ACC112 (cell line): ENCODE measurements at regions not wholly inside any gene's neighbourhood (a gene's known extent, or its start where the extent isn't known, plus 50 kb on each side); places are given as distances from the start of the nearest gene placed in this dataset.

Experiments
- H2AFZ ChIP-seq: fragments of 200-600 bp; sonication (generic); one replicate; pipeline ENCODE4 v1.6.0; 2017; ENCODE audit warnings: antibody characterized with exemption, low read length; ENCODE audit not compliant: unreplicated experiment
- H3K27ac ChIP-seq: fragments of 200-600 bp; sonication (generic); 2 replicates; pipeline ENCODE4 v1.5.1; 2014; ENCODE audit warnings: low read depth, mild to moderate bottlenecking, antibody characterized with exemption, low read length, moderate library complexity
- H3K27me3 ChIP-seq: fragments of 200-600 bp; sonication (generic); 2 replicates; pipeline ENCODE4 v1.6.1; 2014; ENCODE audit warnings: mild to moderate bottlenecking, antibody characterized with exemption, low read length, moderate library complexity, mixed read lengths; ENCODE audit not compliant: insufficient read depth
- H3K36me3 ChIP-seq: fragments of 200-600 bp; sonication (generic); 2 replicates; pipeline ENCODE4 v1.6.1; 2016; ENCODE audit warnings: mild to moderate bottlenecking, antibody characterized with exemption, low read length, moderate library complexity, mixed read lengths; ENCODE audit not compliant: insufficient read depth
- H3K4me1 ChIP-seq: fragments of 200-600 bp; sonication (generic); one replicate; pipeline ENCODE4 v1.6.1; 2016; ENCODE audit warnings: low read length, mixed read lengths; ENCODE audit not compliant: insufficient read depth, unreplicated experiment, control insufficient read depth
- H3K4me3 ChIP-seq: fragments of 200-600 bp; sonication (generic); 2 replicates; pipeline ENCODE4 v1.5.1; 2014; ENCODE audit warnings: mild to moderate bottlenecking, low read depth, low read length
- H3K79me2 ChIP-seq: fragments of 200-600 bp; sonication (generic); one replicate; pipeline ENCODE4 v1.6.0; 2016; ENCODE audit warnings: low read length; ENCODE audit not compliant: control insufficient read depth, unreplicated experiment, insufficient read depth

DNA sequence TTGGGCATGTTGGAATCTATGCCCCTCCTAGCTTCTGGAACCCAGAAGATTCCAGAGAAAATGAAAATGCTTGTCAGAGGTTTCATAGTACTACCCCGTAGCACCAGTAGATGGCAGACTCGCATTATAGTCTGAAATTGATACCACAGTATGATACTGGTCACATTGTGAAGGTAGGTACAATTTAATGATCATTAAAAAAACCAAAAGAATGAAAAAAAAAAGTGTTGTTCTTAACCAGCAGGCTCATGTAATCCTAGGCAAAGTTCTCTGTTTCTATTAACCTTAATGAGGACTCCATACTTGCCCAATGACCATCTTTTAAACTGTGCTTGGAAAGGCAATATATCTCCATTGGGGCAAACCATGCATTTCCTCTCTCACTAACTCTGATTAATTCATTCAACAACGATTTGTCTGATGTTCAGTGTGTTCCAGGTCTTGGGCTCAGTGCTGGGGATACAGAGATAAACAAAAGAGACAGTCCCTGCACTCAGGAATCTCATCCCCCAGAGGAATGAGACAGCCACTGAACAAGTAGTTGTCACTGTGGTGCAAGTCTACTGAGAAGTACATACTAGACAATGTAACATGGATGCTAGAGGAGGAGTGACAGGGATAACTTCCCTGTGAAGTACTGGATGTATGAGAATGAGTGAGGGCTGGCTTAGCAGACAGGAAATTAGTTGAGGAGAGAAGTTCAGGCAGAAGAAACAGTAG is 223.5 kb upstream of the PHYHIPL start:
- peak overlapping the region; percentile 8; the same call in 1 of the 2 replicates for H3K4me3 ChIP-seq
- H3K27me3 ChIP-seq: no peaks in the 10 kb centered on the region
- no peaks in the 10 kb centered on the region for H3K79me2 ChIP-seq
- H3K36me3 ChIP-seq: no peaks in the 10 kb centered on the region
- H3K27ac ChIP-seq: no peak overlapping the region
- H3K4me1 ChIP-seq: peaks cover 30% of the 10 kb centered on the region
- H2AFZ ChIP-seq: peak overlapping the region; percentile 40

GRCh38 chr10:58954178-58954577 is 222.3 kb upstream of the PHYHIPL start:
- peaks cover 30% of the 10 kb centered on the region for H3K4me1 ChIP-seq
- no peak overlapping the region for H3K4me3 ChIP-seq
- H3K27ac ChIP-seq: no peak overlapping the region
- H3K36me3 ChIP-seq: no peaks in the 10 kb centered on the region
- no peaks in the 10 kb centered on the region for H3K79me2 ChIP-seq
- H2AFZ ChIP-seq: no peak overlapping the region
- H3K27me3 ChIP-seq: no peaks in the 10 kb centered on the region

DNA sequence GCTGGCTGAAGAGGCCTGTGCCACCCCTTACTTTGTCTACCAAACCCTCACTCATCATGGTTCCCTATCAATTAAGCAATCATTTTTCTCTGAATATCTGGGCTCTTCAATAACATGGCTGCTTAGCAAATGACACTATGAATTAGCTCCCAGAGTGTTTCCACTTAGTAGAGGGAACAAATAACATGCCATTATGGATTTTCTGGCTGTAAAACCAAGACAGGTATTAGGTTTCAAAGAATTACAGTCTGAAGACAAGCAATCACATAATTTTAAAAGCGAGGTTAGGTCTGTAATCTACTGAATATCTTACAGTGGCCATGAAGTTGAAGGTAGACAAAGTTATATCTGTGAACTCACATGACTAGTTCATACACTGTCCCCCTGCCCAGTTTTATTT is 220.8 kb upstream of the PHYHIPL start:
- no peaks in the 10 kb centered on the region for H3K79me2 ChIP-seq
- H2AFZ ChIP-seq: no peak overlapping the region
- H3K4me1 ChIP-seq: peaks cover 25% of the 10 kb centered on the region

GRCh38 chr10:58956926-58957325 is 219.5 kb upstream of the PHYHIPL start:
- Histone ChIP-seq H3K36me3 (no peaks in the 10 kb centered on the region), H3K27me3 (no peaks in the 10 kb centered on the region), H3K4me1 (peaks cover 16% of the 10 kb centered on the region), H2AFZ (no peak overlapping the region), H3K79me2 (no peaks in the 10 kb centered on the region), H3K27ac (no peak overlapping the region), H3K4me3 (no peak overlapping the region)

More for the DNA sequence above, 220.8 kb upstream of the PHYHIPL start:
- no peaks in the 10 kb centered on the region for H3K27me3 ChIP-seq
- no peak overlapping the region for H3K4me3 ChIP-seq
- no peaks in the 10 kb centered on the region for H3K36me3 ChIP-seq
- H3K27ac ChIP-seq: no peak overlapping the region

DNA sequence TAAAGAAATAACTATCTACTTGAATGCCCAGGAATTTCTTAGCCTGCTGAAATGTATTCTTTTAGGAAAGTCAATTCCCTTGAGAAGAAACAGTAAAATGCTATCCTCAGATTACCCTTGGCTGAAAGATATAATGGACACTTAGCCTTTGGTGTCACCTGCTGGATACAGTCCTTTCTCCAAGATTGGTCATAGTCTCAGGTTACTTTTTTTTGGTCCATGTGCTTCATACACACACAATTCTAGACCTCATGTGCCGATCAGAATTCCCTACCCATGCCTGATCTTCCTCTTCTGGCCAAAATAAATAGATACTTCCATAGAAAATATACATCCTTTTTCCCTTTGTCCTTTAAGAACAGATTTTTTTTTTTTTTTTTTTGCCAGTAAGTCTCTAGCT is 218.9 kb upstream of the PHYHIPL start:
- Histone ChIP-seq H3K27me3 (no peaks in the 10 kb centered on the region), H3K4me3 (no peak overlapping the region), H3K27ac (no peak overlapping the region), H3K79me2 (no peaks in the 10 kb centered on the region), H3K4me1 (peaks cover 10% of the 10 kb centered on the region), H3K36me3 (no peaks in the 10 kb centered on the region), H2AFZ (no peak overlapping the region)

DNA sequence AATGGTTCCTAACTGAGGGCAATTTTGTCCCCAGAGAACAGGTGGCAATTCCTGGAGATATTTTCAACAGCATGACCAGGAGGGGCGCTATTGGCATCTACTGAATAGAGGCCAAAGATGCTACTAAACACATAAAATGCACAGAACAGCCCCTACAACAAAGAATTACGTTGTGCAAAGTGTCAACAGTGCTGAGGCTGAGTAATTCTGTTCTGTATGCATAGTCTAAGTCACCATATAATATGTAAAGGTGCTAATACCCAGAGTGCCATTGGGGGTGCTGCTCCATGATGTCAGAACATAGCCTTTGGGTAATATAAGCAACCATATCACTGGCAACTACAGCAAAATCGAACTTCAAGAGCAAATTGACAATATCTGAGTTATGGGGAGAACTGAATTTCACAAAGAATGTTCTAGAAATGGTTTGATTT is 213.3 kb upstream of the PHYHIPL start:
- Histone ChIP-seq H3K79me2 (no peaks in the 10 kb centered on the region), H2AFZ (no peak overlapping the region), H3K4me3 (no peak overlapping the region), H3K27me3 (peaks cover 17% of the 10 kb centered on the region), H3K36me3 (no peaks in the 10 kb centered on the region), H3K4me1 (no peaks in the 10 kb centered on the region), H3K27ac (no peak overlapping the region)

- Histone ChIP-seq H3K27me3 (peaks cover 20% of the 10 kb centered on the region), H3K4me3 (no peak overlapping the region), H3K27ac (no peak overlapping the region), H3K4me1 (no peaks in the 10 kb centered on the region), H3K79me2 (no peaks in the 10 kb centered on the region), H2AFZ (no peak overlapping the region), H3K36me3 (no peaks in the 10 kb centered on the region)
These were observed 212.7 kb upstream of the PHYHIPL start for GRCh38 chr10:58963723-58964124.

GRCh38 chr10:58965855-58966254 is 210.6 kb upstream of the PHYHIPL start:
- H3K27me3 ChIP-seq: peaks cover 23% of the 10 kb centered on the region
- H3K4me1 ChIP-seq: no peaks in the 10 kb centered on the region
- H3K4me3 ChIP-seq: no peak overlapping the region
- no peaks in the 10 kb centered on the region for H3K36me3 ChIP-seq
- H2AFZ ChIP-seq: no peak overlapping the region
- no peaks in the 10 kb centered on the region for H3K79me2 ChIP-seq
- no peak overlapping the region for H3K27ac ChIP-seq

DNA sequence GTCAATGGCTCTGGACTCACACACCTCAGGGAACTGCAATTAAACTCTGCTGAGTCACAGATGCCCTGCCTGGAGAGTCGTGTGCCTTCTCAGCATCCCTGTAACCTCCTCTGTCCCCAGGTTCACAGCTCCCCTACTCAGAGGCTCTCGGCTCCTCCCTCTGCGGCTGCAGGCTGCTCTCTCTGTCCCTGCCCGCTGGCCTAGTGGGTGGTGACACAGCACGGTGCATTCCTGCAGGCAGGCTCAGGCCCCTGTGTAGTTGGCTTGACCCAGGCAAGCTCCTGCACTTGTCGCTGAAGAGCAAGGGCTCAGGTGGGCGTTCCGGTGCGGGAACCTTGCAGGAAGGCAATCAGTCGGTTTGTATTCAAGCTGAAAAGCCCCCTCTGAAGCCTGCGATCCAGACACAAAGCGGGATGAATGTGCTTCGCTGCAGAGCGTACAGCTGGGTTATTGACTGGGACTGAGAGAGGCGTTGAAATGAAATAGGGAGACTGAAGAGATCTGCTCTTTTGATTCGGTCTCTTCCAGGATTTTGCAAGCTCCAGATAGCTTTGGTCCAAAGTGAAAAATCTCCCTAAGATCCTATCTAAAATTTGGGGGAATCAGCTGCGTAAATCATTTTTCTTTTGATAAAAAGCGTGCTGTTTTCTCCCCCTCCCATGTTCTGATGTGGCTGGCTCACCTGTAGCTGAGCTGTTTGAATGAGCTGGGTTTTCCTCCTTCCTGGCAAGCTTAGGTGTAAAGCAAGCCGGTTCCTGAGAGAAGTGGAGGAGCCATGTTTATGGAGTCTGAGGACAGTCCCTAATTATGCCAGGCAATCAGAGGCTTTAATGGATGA is 208.7 kb upstream of the PHYHIPL start:
- H3K79me2 ChIP-seq: no peaks in the 10 kb centered on the region
- no peak overlapping the region for H3K27ac ChIP-seq
- no peak overlapping the region for H2AFZ ChIP-seq
- H3K4me3 ChIP-seq: no peak overlapping the region
- peaks cover 23% of the 10 kb centered on the region for H3K27me3 ChIP-seq
- no peaks in the 10 kb centered on the region for H3K4me1 ChIP-seq
- no peaks in the 10 kb centered on the region for H3K36me3 ChIP-seq

- Histone ChIP-seq H3K4me3 (no peak overlapping the region), H3K27me3 (peaks cover 23% of the 10 kb centered on the region), H3K27ac (no peak overlapping the region), H3K4me1 (no peaks in the 10 kb centered on the region), H2AFZ (no peak overlapping the region), H3K79me2 (no peaks in the 10 kb centered on the region), H3K36me3 (no peaks in the 10 kb centered on the region)
These were observed 208.1 kb upstream of the PHYHIPL start for GRCh38 chr10:58968389-58968755.

DNA sequence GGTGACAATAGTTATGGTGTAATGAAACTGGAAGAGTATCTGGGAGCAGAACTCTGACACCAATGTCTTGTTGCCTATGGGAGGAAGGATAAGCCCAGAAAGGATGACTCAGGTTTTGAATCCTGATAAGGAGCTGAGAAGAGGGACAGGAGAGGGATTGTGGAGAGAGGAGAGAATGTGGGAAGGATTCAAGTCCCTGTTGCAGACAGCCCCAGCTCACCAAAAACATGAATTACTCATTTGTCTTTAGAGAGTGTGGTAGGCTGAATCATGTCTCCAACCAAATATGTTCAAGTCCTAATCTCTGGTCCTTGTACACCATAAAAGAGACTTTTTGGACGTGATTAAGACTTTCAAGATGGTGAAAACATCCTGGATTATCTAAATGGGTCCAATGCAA is 206.9 kb upstream of the PHYHIPL start:
- Histone ChIP-seq H2AFZ (no peak overlapping the region), H3K79me2 (no peaks in the 10 kb centered on the region), H3K27ac (no peak overlapping the region), H3K4me3 (no peak overlapping the region), H3K27me3 (peaks cover 24% of the 10 kb centered on the region; the same call in 1 of the 2 replicates), H3K36me3 (no peaks in the 10 kb centered on the region), H3K4me1 (no peaks in the 10 kb centered on the region)
